ENCODE measurements at regions not wholly inside any gene's neighbourhood (a gene's known extent, or its start where the extent isn't known, plus 50 kb on each side); places are given as distances from the start of the nearest gene placed in this dataset.

DNA sequence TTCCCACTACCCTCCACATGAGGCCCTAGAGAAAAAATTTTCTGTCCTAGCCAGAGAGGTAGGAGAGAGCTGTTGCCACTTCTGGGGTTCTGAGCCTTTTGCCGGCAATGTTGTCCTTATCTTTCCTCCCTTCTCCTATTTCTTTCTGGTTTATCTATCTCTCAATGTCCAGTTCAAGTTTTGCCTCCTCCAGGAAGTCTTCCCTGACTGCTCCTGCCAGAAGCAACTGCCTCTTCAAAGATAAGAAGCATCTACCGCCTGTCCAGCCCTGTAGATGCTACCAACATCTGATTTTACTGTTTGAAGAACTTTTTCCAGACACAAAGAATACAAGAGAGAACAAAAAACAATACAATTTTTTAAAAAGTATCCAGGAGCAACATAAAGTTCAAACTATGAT lies 220.8 kb upstream of the KLHL29 start:
- TF ChIP-seq, protein P1, sequence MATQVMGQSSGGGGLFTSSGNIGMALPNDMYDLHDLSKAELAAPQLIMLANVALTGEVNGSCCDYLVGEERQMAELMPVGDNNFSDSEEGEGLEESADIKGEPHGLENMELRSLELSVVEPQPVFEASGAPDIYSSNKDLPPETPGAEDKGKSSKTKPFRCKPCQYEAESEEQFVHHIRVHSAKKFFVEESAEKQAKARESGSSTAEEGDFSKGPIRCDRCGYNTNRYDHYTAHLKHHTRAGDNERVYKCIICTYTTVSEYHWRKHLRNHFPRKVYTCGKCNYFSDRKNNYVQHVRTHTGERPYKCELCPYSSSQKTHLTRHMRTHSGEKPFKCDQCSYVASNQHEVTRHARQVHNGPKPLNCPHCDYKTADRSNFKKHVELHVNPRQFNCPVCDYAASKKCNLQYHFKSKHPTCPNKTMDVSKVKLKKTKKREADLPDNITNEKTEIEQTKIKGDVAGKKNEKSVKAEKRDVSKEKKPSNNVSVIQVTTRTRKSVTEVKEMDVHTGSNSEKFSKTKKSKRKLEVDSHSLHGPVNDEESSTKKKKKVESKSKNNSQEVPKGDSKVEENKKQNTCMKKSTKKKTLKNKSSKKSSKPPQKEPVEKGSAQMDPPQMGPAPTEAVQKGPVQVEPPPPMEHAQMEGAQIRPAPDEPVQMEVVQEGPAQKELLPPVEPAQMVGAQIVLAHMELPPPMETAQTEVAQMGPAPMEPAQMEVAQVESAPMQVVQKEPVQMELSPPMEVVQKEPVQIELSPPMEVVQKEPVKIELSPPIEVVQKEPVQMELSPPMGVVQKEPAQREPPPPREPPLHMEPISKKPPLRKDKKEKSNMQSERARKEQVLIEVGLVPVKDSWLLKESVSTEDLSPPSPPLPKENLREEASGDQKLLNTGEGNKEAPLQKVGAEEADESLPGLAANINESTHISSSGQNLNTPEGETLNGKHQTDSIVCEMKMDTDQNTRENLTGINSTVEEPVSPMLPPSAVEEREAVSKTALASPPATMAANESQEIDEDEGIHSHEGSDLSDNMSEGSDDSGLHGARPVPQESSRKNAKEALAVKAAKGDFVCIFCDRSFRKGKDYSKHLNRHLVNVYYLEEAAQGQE (IDR thresholded peaks at IDR 0.05; ENCODE audit: insufficient read depth in 1 of 2, low read depth in 2 of 2, low read length in 1 of 2), result no peak
- TF ChIP-seq TCF7L2 (IDR thresholded peaks at IDR 0.05; ENCODE audit: low read depth, low read length) (no peak), POLR2AphosphoS5 (IDR thresholded peaks at IDR 0.05; ENCODE audit: low read depth, low read length) (no peak), SIN3A (IDR thresholded peaks at IDR 0.05; ENCODE audit: borderline replicate concordance, insufficient read depth, low read depth, low read length) (no peak)
- TF ChIP-seq, protein P2, sequence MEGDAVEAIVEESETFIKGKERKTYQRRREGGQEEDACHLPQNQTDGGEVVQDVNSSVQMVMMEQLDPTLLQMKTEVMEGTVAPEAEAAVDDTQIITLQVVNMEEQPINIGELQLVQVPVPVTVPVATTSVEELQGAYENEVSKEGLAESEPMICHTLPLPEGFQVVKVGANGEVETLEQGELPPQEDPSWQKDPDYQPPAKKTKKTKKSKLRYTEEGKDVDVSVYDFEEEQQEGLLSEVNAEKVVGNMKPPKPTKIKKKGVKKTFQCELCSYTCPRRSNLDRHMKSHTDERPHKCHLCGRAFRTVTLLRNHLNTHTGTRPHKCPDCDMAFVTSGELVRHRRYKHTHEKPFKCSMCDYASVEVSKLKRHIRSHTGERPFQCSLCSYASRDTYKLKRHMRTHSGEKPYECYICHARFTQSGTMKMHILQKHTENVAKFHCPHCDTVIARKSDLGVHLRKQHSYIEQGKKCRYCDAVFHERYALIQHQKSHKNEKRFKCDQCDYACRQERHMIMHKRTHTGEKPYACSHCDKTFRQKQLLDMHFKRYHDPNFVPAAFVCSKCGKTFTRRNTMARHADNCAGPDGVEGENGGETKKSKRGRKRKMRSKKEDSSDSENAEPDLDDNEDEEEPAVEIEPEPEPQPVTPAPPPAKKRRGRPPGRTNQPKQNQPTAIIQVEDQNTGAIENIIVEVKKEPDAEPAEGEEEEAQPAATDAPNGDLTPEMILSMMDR (IDR thresholded peaks at IDR 0.05), result no peak
- ChIA-PET POLR2A (no interaction called here), CTCF (no interaction called here)
- Histone ChIP-seq H3K27me3 (ENCODE audit: control insufficient read depth, insufficient read depth, low read length) (peaks cover 4% of the 10 kb centered on the region; the same call in 1 of the 2 replicates), H3K4me3 (ENCODE audit: low read depth in 2 of 2, low read length in 2 of 2) (no peak overlapping the region), H3K36me3 (ENCODE audit: control insufficient read depth, insufficient read depth, low read length) (no peaks in the 10 kb centered on the region), H3K9me3 (ENCODE audit: control insufficient read depth, insufficient read depth, low read depth, low read length) (no peaks in the 10 kb centered on the region), H3K4me1 (ENCODE audit: control insufficient read depth, insufficient read depth, low read length) (no peaks in the 10 kb centered on the region), H3K27ac (ENCODE audit: low read length) (no peak overlapping the region)
- BruUV-seq (replicated peaks), result no TSS peak
- intact Hi-C loops (cut with micrococcal nuclease; ENCODE audit: unreplicated experiment), result no loop called here
- no peak for DNase-seq (ENCODE audit: low read depth, low spot score)
- no peak for ATAC-seq
- in situ Hi-C loops (cut with HindIII; ENCODE audit: low pct_unique_long_range_greater_than_20kb, low sequenced_read_pairs), result no loop called here

DNA sequence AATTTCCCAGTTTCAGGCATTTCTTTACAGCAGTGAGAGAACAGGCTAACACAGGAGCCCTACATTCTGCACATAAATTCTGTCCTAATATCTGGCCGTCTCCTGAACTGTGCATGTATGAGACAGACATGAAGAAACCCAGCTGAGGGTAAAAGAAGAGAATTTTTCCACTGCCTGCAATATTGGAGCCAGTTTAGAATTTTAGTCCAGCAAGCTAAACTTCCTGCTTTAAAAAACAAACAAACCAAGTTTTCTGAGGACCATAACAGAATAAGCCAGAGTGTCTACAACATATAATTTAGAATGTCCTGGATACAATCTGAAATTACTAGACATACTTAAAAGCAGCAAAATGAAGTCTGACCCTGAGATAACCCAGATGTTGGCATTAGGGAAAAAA lies 215.1 kb upstream of the KLHL29 start:
- ATAC-seq, result no peak
- no peaks in the 10 kb centered on the region for H3K36me3 ChIP-seq (ENCODE audit: control insufficient read depth, insufficient read depth, low read length)
- no peak overlapping the region for H3K27ac ChIP-seq (ENCODE audit: low read length)
- DNase-seq (ENCODE audit: low read depth, low spot score), result no peak
- intact Hi-C loops (cut with micrococcal nuclease; ENCODE audit: unreplicated experiment) (no loop called here), in situ Hi-C loops (cut with HindIII; ENCODE audit: low pct_unique_long_range_greater_than_20kb, low sequenced_read_pairs) (no loop called here)
- no peak overlapping the region for H3K4me3 ChIP-seq (ENCODE audit: low read depth in 2 of 2, low read length in 2 of 2)
- TF ChIP-seq SIN3A (IDR thresholded peaks at IDR 0.05; ENCODE audit: borderline replicate concordance, insufficient read depth, low read depth, low read length) (no peak), POLR2AphosphoS5 (IDR thresholded peaks at IDR 0.05; ENCODE audit: low read depth, low read length) (no peak), TCF7L2 (IDR thresholded peaks at IDR 0.05; ENCODE audit: low read depth, low read length) (no peak)
- TF ChIP-seq, protein P2 (IDR thresholded peaks at IDR 0.05), result no peak
- TF ChIP-seq, protein P1 (IDR thresholded peaks at IDR 0.05; ENCODE audit: insufficient read depth in 1 of 2, low read depth in 2 of 2, low read length in 1 of 2), result no peak
- no peaks in the 10 kb centered on the region for H3K9me3 ChIP-seq (ENCODE audit: control insufficient read depth, insufficient read depth, low read depth, low read length)
- ChIA-PET POLR2A (no interaction called here), CTCF (no interaction called here)
- no peaks in the 10 kb centered on the region for H3K4me1 ChIP-seq (ENCODE audit: control insufficient read depth, insufficient read depth, low read length)
- BruUV-seq (replicated peaks), result no TSS peak
- H3K27me3 ChIP-seq (ENCODE audit: control insufficient read depth, insufficient read depth, low read length), result peaks cover 2% of the 10 kb centered on the region; the same call in 1 of the 2 replicates

Measured in Panc1 (cell line).